ENCODE measurements at regions not wholly inside any gene's neighbourhood (a gene's known extent, or its start where the extent isn't known, plus 50 kb on each side); places are given as distances from the start of the nearest gene placed in this dataset.

DNA sequence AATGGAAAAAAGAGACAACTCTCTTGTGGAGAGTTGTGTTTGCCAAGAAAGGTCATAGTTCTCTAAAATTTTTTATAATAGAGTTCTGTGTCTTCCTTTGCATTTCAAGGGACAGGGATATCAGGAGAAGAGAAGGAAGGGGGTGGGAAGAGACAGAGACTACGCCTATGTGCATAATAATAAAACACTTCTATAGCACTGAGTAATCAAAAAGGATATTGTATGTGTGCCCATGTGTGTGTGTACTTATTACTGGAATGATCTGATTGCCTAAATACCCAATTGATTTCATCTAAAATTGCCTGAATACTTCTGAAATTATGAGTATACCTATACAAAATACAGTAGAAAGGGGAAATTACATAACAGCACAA lies 803.7 kb upstream of the ACVR2A start:
- intact Hi-C loops (cut with DNase I), result no loop called here
- H3K9me3 ChIP-seq, result no peaks in the 10 kb centered on the region
- no peak for TF ChIP-seq POLR2A (IDR thresholded peaks at IDR 0.05)
- TF ChIP-seq, protein P1, sequence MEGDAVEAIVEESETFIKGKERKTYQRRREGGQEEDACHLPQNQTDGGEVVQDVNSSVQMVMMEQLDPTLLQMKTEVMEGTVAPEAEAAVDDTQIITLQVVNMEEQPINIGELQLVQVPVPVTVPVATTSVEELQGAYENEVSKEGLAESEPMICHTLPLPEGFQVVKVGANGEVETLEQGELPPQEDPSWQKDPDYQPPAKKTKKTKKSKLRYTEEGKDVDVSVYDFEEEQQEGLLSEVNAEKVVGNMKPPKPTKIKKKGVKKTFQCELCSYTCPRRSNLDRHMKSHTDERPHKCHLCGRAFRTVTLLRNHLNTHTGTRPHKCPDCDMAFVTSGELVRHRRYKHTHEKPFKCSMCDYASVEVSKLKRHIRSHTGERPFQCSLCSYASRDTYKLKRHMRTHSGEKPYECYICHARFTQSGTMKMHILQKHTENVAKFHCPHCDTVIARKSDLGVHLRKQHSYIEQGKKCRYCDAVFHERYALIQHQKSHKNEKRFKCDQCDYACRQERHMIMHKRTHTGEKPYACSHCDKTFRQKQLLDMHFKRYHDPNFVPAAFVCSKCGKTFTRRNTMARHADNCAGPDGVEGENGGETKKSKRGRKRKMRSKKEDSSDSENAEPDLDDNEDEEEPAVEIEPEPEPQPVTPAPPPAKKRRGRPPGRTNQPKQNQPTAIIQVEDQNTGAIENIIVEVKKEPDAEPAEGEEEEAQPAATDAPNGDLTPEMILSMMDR (IDR thresholded peaks at IDR 0.05), result no peak
- no peak overlapping the region for H3K4me3 ChIP-seq (replicated peaks in 1 of 3)
- no peaks in the 10 kb centered on the region for H3K27me3 ChIP-seq
- H3K4me1 ChIP-seq, result peaks cover 0 to 7% of the 10 kb centered on the region in 2 donors
- DNase-seq, result no peak
- H3K36me3 ChIP-seq, result no peaks in the 10 kb centered on the region
- no peak overlapping the region for H3K27ac ChIP-seq
- WGBS, 2 donors, result 77 to 95% methylated on average over 1 of the region's 1 CpG

DNA sequence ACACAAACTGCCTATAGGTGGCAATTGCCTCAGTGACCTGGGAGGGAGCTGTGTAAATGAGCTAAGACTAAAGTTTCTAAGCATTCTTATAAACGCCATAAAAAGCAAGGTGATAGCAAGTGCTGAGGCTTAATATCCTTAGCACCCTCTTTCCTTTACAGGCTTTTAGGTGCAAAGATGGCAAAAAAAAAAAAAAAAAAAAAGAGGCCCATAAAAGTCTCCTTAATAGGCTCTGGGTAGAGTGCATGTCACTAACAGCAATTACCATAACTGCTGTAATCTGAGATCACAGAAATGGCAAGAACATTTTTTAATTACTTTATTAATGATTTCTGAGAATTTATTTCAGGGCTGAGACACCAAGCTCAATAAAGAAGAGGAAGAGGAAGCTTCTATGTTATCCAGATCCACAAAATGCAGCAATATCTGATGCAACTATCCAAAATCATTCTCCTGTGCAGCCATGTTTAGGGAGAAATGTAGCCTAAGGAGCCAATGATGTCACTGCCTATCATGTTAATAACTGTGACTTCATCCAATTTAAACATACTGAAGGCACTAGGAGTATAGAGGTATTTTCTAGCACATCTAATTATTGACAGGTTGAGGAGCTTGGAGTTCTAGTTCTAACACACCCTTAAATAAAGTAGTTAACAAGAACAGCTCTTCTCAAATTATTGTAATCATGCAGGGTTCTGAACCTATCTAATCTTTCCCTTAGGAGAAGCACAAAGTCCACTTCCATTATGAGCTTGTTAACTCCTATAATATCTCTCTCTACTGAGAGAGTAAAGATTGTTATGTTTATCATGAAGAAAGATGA lies 804.3 kb upstream of the ACVR2A start:
- no peak for TF ChIP-seq POLR2A (IDR thresholded peaks at IDR 0.05)
- H3K4me1 ChIP-seq, result peaks cover 0 to 7% of the 10 kb centered on the region in 2 donors
- 67 to 85% methylated on average over 1 of the region's 1 CpG for WGBS, 2 donors
- H3K27ac ChIP-seq, result no peak overlapping the region
- intact Hi-C loops (cut with DNase I), result no loop called here
- H3K36me3 ChIP-seq, result no peaks in the 10 kb centered on the region
- no peaks in the 10 kb centered on the region for H3K9me3 ChIP-seq
- no peak for DNase-seq
- no peaks in the 10 kb centered on the region for H3K27me3 ChIP-seq
- no peak overlapping the region for H3K4me3 ChIP-seq (replicated peaks in 1 of 3)

DNA sequence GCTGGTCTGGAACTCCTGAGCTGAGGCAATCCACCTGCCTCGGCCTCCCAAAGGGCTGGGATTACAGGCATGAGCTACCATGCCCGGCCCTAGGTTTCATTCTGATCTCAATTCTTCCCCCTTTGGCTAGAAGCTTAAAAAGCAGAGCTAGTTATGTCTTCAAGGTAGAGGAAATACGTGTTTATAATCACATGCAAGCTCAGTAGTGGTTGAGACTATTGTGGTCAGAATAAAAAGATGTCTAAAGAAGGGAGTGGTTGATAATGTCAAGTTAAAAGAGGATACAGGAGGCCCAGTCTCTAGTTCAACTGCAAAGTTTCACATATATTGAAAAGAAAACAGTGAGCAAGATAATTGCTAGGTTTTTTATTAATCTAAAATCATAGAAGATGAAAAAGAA lies 807.8 kb upstream of the ACVR2A start:
- no peak for TF ChIP-seq POLR2A (IDR thresholded peaks at IDR 0.05)
- TF ChIP-seq, protein P1 (IDR thresholded peaks at IDR 0.05), result no peak
- Histone ChIP-seq H3K27ac (no peak overlapping the region), H3K36me3 (no peaks in the 10 kb centered on the region), H3K27me3 (no peaks in the 10 kb centered on the region), H3K4me3 (replicated peaks in 1 of 3) (no peak overlapping the region), H3K9me3 (no peaks in the 10 kb centered on the region), H3K4me1 (no peaks in the 10 kb centered on the region)
- DNase-seq, result no peak
- 80 to 96% methylated on average over 3 of the region's 3 CpGs for WGBS, 2 donors
- intact Hi-C loops (cut with DNase I), result no loop called here

DNA sequence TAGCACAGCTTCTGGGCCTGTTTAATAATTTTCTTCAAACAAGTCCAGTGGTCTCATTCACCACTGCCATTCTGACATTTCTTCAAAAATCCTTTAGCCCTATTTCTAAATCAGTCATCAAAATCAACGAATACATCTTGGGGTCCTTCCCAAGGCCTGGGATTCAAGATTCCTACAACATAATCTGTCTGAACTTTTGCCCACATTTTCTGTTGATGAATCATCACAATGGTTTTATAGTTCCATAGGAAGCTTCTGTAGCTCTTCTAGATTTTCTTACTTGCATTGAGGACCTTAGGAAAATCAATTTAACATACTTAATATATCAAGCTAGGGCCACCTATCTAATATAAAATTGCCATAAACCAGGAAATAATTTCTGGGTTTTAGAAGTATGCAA lies 811.8 kb upstream of the ACVR2A start:
- 92% methylated on average over 1 of the region's 1 CpG for WGBS, 2 donors
- H3K27me3 ChIP-seq, result no peaks in the 10 kb centered on the region
- H3K9me3 ChIP-seq, result no peaks in the 10 kb centered on the region
- no peak for TF ChIP-seq POLR2A (IDR thresholded peaks at IDR 0.05)
- TF ChIP-seq, protein P1 (IDR thresholded peaks at IDR 0.05), result no peak
- H3K36me3 ChIP-seq, result no peaks in the 10 kb centered on the region
- no peaks in the 10 kb centered on the region for H3K4me1 ChIP-seq
- H3K4me3 ChIP-seq (replicated peaks in 1 of 3), result no peak overlapping the region
- DNase-seq, result no peak
- intact Hi-C loops (cut with DNase I), result no loop called here
- no peak overlapping the region for H3K27ac ChIP-seq

DNA sequence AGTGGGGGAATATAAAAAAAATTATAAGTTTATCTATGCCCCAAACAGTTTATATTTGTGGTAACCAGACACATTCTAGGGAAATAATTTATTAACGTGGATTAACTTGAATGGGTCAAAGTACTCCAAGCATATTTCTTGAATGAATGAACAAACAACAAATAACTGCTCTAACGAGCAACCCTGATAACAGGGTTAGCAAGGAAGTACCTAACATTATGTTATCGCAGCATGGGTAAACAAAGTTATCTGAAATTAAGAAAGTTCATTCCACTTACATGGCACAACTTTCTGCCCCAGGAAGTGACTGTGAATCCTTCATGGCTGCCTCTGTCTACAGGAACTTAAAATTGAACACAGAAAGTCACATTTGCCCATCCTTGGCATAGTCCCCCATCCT lies 812.9 kb upstream of the ACVR2A start:
- no peak overlapping the region for H3K4me3 ChIP-seq (replicated peaks in 1 of 3)
- no peak overlapping the region for H3K27ac ChIP-seq
- no peaks in the 10 kb centered on the region for H3K36me3 ChIP-seq
- DNase-seq, result no peak
- H3K9me3 ChIP-seq, result no peaks in the 10 kb centered on the region
- H3K27me3 ChIP-seq, result no peaks in the 10 kb centered on the region
- intact Hi-C loops (cut with DNase I), result no loop called here
- H3K4me1 ChIP-seq, result no peaks in the 10 kb centered on the region
- TF ChIP-seq POLR2A (IDR thresholded peaks at IDR 0.05), result no peak
- TF ChIP-seq, protein P1 (IDR thresholded peaks at IDR 0.05), result no peak
- 80 to 82% methylated on average over 3 of the region's 3 CpGs for WGBS, 2 donors
